Natural killer cell treated with Interleukin-12 subunit alpha and Interleukin-12 subunit beta and Interleukin-15 and Interleukin-18, amount 100 ng/mL, for 72 hours (primary cell): ENCODE measurements at regions not wholly inside any gene's neighbourhood (a gene's known extent, or its start where the extent isn't known, plus 50 kb on each side); places are given as distances from the start of the nearest gene placed in this dataset.

ENCODE experiments used
- ATAC-seq, 2 donors: fragments of 150-1000 bp; cut with Tn5 transposase in 1 of 2; sonication (Bioruptor Pico), chemical (Tn5 transposase) in 1 of 2; 2 replicates each; pipeline ENCODE4 v1.10.0; 2021
- DNase-seq: peaks from one replicate; pipeline ENCODE4 v3.0.0; 2022; ENCODE audit warnings: low spot score
- H3K27ac Mint-ChIP-seq, 2 donors: 1 replicate in 1 of 2; 2 replicates in 1 of 2; pipeline ENCODE4 v1.8.0; 2022; ENCODE audit warnings: mixed read lengths in 2 of 2, mild to moderate bottlenecking in 1 of 2, moderate library complexity in 1 of 2
- H3K27me3 Mint-ChIP-seq, 2 donors: 1 replicate in 1 of 2; 2 replicates in 1 of 2; pipeline ENCODE4 v1.8.0; 2022; ENCODE audit warnings: mixed read lengths in 2 of 2
- H3K36me3 Mint-ChIP-seq: one replicate; pipeline ENCODE4 v1.8.0; 2022; ENCODE audit warnings: mixed read lengths
- H3K4me1 Mint-ChIP-seq, 2 donors: 1 replicate in 1 of 2; 2 replicates in 1 of 2; pipeline ENCODE4 v1.8.0; 2022; ENCODE audit warnings: low read depth in 2 of 2, mixed read lengths in 2 of 2, mild to moderate bottlenecking in 1 of 2
- H3K4me3 Mint-ChIP-seq: one replicate; pipeline ENCODE4 v1.8.0; 2022; ENCODE audit warnings: mixed read lengths
- H3K9me3 Mint-ChIP-seq: 2 replicates; pipeline ENCODE4 v1.8.0; 2022; ENCODE audit warnings: mixed read lengths

DNA sequence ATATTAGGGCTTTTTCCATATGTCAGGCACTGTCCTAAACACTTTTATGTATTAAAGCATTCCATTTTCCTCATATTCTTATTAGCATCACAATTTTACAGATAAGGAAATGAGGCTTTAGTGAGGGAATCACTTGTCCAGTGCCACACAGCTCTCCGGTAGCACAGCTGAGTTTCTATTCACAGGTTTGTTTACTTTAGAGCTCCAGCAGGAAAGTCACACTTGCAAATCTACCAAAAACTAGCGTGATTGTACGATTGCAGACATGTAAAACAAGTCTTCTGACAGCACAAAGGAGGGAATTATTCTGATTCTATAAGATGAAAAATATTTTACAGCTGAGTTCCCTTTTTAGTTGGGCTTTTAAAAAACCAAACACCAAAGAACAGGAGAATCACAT is 472.1 kb downstream of the TMA16 start:
- Mint-ChIP-seq H3K4me1 (no peaks in the 10 kb centered on the region), H3K27me3 (no peaks in the 10 kb centered on the region), H3K36me3 (no peaks in the 10 kb centered on the region), H3K9me3 (peaks cover 3% of the 10 kb centered on the region), H3K4me3 (no peak overlapping the region), H3K27ac (no peak overlapping the region)
- DNase-seq, result no peak
- ATAC-seq, result no peak

DNA sequence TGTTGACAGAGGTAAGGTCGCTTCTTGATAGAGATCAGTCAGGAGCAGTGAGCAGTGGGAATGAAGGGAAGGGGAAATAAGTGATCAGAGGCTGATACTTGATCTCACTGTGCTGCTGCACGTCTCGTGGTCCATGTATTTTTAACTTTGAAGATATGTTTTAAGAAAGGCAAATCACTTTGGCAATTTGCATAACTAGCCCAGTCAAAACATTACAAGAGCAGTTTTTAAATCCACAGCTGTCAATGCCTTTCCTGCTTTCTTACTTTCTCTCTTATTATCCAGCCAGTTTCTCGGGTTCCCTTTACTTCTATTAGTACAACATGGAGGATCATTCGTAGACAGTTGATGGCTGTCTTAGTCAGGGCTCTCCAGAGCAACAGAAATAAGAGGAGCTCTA is 472.8 kb downstream of the TMA16 start:
- DNase-seq (no peak), ATAC-seq (no peak)
- Mint-ChIP-seq H3K27me3 (no peaks in the 10 kb centered on the region), H3K36me3 (no peaks in the 10 kb centered on the region), H3K9me3 (peaks cover 3% of the 10 kb centered on the region), H3K4me1 (no peaks in the 10 kb centered on the region), H3K4me3 (no peak overlapping the region), H3K27ac (no peak overlapping the region)

DNA sequence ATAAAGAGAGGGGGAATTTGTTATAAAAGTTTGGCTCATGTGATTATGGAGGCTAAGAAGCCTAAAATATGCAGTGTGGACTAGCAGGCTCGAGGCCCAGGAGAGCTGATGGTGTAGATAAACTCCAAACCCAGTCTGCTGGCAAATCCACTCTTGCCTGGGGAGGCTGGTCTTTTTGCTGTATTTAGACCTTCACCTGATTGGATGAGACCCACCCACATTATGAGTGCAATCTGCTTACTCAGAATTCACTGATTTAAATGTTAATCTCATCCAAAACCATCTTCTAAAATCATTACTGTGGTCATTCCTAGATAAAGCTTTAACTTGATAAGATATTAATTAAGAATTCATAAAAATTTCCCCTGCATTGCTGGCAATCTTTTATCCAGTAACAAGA is 473.2 kb downstream of the TMA16 start:
- Mint-ChIP-seq H3K27ac (no peak overlapping the region), H3K9me3 (peaks cover 3% of the 10 kb centered on the region), H3K27me3 (no peaks in the 10 kb centered on the region), H3K4me1 (no peaks in the 10 kb centered on the region), H3K4me3 (no peak overlapping the region), H3K36me3 (no peaks in the 10 kb centered on the region)
- DNase-seq (no peak), ATAC-seq (no peak)

DNA sequence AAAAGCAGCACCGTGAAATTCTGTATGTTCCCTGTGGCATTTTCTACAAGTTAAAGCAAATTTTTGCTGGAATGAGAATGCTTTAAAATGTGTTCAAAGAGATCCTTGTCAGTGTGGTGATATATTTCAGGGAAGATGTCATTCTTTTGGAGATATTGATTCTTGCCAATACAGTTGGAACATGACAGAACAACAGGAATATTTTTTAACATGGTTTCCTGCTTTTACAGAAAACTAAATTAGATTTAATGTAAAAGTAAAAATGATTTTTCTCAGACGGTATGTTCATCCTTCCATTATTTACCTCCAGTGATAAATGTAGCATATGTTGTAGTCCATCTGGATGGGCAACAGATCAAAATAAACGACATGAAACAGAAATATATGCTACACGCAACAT is 474.8 kb downstream of the TMA16 start:
- ATAC-seq (no peak), DNase-seq (no peak)
- Mint-ChIP-seq H3K4me3 (no peak overlapping the region), H3K27me3 (no peaks in the 10 kb centered on the region), H3K4me1 (no peaks in the 10 kb centered on the region), H3K36me3 (no peaks in the 10 kb centered on the region), H3K27ac (no peak overlapping the region), H3K9me3 (peaks cover 3% of the 10 kb centered on the region)

DNA sequence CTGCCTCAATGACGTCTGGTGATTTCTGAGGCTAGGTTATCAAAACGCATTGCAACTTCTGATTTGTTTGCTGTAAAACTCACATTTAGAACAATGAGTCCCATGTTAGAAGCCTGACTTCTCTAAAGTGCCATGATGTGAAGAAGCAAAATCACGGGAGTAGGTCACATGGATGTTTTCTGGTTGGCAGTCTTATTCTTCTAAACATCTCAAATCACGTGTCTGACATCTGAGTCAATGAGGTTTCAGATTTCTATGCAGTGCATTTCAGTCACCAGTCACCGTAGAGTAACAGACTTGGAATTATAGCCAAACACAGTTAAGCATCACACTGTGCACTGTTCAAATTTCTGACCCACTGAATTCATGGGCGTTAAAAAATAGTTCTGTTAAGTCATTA is 482.1 kb downstream of the TMA16 start:
- ATAC-seq (no peak), DNase-seq (no peak)
- Mint-ChIP-seq H3K9me3 (peaks cover 3% of the 10 kb centered on the region), H3K27ac (no peak overlapping the region), H3K36me3 (no peaks in the 10 kb centered on the region), H3K27me3 (no peaks in the 10 kb centered on the region), H3K4me3 (no peak overlapping the region), H3K4me1 (no peaks in the 10 kb centered on the region)

DNA sequence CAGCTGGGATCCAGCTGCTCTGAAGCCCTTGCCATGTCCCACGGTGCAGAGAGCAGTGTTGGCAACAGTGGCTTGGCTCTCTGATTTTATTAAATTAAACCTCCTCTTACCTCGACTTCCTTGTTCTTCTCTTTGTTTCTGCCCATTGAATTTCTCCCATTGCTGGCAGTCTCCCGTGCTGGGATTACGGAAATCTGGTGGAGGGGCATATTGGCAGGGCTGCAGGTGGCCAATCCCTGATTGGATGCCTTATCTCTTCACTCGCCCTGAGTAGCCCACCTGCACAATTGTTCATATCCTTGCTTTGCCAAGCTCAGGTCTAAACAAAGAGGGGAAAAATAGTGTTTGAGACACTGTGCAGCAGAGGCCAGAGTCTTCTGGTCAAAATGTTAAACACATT is 493.9 kb downstream of the TMA16 start:
- H3K9me3 Mint-ChIP-seq, result no peaks in the 10 kb centered on the region

DNA sequence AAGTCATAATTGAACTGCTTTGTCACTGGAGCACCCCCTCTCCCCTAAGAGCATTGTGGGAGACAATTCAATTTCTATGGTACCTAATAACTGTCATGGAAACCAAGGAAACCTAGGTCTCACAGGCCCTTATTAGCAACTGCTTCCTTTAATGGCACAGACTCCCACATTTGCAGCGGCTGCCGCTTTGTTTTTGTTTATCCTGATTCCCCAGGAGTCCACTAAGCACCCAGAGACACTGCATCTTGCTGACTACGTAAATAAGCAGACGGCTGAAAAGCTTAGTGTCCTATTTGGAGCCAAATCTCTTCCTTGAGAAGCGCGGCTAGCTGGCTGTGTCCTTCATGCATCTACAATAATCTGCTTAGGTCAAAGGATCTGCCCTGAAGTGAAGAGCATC is 494.4 kb downstream of the TMA16 start:
- no peak overlapping the region for H3K27ac Mint-ChIP-seq
- DNase-seq, result no peak
- ATAC-seq, result no peak
- no peaks in the 10 kb centered on the region for H3K9me3 Mint-ChIP-seq
- no peaks in the 10 kb centered on the region for H3K27me3 Mint-ChIP-seq
- H3K4me3 Mint-ChIP-seq, result no peak overlapping the region
- H3K4me1 Mint-ChIP-seq, result no peaks in the 10 kb centered on the region
- no peaks in the 10 kb centered on the region for H3K36me3 Mint-ChIP-seq

More for the DNA sequence above, 493.9 kb downstream of the TMA16 start:
- no peak overlapping the region for H3K27ac Mint-ChIP-seq
- ATAC-seq (no peak), DNase-seq (no peak)
- H3K36me3 Mint-ChIP-seq, result no peaks in the 10 kb centered on the region
- H3K4me3 Mint-ChIP-seq, result no peak overlapping the region
- H3K4me1 Mint-ChIP-seq, result no peaks in the 10 kb centered on the region
- H3K27me3 Mint-ChIP-seq, result no peaks in the 10 kb centered on the region

DNA sequence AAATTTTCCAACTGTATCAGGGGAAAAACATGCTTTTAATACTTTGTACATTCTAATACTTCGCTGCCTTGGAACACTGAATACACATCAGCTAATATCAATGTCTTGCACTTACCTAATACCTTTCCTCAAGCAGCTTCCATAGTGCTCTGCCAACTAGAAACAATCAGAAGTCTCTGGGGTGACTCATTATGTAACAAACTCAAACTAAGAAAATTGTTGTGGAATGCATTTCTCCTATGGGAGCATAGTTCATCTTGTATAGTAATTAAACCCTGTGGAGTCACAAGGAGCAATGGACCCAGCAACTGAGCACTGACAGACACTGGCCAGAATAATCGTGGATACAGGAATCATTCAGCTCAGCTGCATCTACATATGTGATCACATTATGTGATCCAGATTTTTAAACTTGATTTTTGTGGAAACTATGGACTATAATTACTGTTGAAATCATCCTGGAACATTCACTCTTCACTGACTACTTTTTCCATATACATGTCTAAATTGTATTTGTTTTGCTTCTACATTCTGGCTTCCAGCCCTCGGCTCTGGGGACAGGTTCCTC is 496.9 kb downstream of the TMA16 start:
- H3K27ac Mint-ChIP-seq, result no peak overlapping the region
- ATAC-seq (no peak), DNase-seq (no peak)
- H3K27me3 Mint-ChIP-seq, result no peaks in the 10 kb centered on the region
- no peaks in the 10 kb centered on the region for H3K36me3 Mint-ChIP-seq
- no peak overlapping the region for H3K4me3 Mint-ChIP-seq
- no peaks in the 10 kb centered on the region for H3K4me1 Mint-ChIP-seq
- H3K9me3 Mint-ChIP-seq, result no peaks in the 10 kb centered on the region

DNA sequence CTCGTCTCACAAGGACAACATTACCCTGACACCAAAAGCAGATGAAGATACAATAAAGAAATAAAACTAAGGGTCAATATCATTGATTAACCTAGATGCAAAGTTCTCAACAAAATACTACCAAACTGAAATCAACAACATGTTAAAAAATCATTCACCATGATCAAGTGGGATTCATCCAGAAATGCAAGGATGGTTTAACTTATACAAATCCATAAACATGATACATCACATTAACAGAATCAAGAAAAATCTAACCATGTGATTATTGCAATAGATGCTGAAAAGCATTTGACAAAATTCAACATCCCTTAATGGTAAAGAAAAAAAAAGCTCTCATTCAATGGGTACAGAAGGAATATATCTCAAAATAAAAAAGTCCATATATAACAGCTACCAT is 514.9 kb downstream of the TMA16 start:
- Mint-ChIP-seq H3K27ac (no peak overlapping the region), H3K9me3 (peaks cover 4% of the 10 kb centered on the region), H3K4me3 (no peak overlapping the region), H3K36me3 (peaks cover 9% of the 10 kb centered on the region), H3K4me1 (no peaks in the 10 kb centered on the region), H3K27me3 (no peaks in the 10 kb centered on the region)
- ATAC-seq (no peak), DNase-seq (no peak)

DNA sequence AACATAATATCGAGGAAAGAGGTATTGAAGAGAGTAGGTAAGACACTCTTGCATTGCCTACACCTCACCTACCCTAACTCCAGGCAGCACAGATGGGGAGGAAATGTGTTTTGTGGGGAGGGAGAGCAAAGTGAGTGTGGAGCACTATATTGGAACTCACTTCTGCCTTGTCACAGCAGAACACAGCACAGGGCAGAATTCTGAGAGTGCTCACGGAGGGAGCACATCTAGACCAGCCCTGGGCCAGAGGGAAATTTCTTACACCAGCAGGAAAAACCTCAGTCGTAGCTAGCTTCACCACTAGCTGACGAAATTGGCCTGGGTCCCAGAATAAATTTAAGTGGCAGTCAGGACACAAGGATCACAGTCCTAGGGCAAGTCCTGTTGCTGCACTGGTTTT is 517.3 kb downstream of the TMA16 start:
- H3K9me3 Mint-ChIP-seq, result peaks cover 8% of the 10 kb centered on the region
- no peaks in the 10 kb centered on the region for H3K4me1 Mint-ChIP-seq
- no peak overlapping the region for H3K4me3 Mint-ChIP-seq
- H3K36me3 Mint-ChIP-seq, result no peaks in the 10 kb centered on the region
- ATAC-seq (no peak), DNase-seq (no peak)
- no peaks in the 10 kb centered on the region for H3K27me3 Mint-ChIP-seq
- no peak overlapping the region for H3K27ac Mint-ChIP-seq

DNA sequence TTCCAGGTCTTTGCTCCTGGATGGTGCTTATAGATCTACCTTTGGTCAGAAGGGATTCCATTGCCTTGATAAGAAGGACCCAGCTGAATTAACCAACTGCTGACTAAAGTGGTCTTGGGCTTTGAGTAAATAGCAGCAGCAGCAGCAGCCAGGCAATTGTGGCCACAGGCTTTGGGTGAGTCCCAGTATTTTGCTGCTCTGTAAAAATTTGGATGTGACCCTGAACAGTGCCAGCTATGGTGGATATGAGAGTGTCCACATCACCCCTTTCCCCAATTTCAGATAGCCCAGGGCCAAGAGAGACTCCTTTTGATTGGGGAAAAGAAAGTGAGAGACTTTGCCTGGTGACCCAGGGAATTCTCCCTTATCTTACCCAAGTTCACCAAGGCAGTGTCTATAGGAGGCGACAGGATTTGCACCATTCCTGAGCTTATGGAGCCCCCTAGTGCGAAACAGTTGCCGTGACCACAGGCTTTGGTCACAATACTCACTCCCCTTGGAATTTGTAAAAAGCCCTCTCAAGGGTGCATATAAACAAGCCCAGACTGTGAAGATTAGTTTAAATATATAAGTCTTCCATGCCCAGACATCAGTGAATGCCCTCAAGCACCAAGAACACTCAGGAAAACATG is 518.0 kb downstream of the TMA16 start:
- no peaks in the 10 kb centered on the region for H3K27me3 Mint-ChIP-seq
- DNase-seq (no peak), ATAC-seq (no peak)

DNA sequence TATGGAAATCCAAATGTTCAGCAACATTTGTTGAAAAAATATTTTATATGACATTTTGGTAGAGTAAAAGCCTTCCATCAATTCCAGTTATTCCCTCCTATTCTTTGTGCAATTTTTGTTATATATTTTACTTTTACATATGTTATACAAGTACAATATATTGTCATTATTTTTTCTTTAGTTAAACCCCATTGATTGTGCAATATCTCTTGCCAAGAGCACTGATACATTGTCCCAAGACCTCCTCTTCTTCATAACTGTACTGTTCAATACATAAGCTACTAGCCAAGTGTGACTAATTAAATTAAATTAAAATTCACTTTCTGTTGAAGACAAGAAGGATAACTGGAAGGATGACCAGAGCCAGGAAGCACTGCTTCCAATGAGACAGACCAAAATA is 527.5 kb downstream of the TMA16 start:
- no peaks in the 10 kb centered on the region for H3K4me1 Mint-ChIP-seq
- H3K27me3 Mint-ChIP-seq, result no peaks in the 10 kb centered on the region
- H3K27ac Mint-ChIP-seq, result no peak overlapping the region
- no peak overlapping the region for H3K4me3 Mint-ChIP-seq
- ATAC-seq (no peak), DNase-seq (no peak)
- no peaks in the 10 kb centered on the region for H3K36me3 Mint-ChIP-seq
- H3K9me3 Mint-ChIP-seq, result peaks cover 4% of the 10 kb centered on the region

More for the DNA sequence above, 518.0 kb downstream of the TMA16 start:
- Mint-ChIP-seq H3K4me3 (no peak overlapping the region), H3K4me1 (no peaks in the 10 kb centered on the region), H3K36me3 (no peaks in the 10 kb centered on the region), H3K27ac (no peak overlapping the region), H3K9me3 (peaks cover 8% of the 10 kb centered on the region)

DNA sequence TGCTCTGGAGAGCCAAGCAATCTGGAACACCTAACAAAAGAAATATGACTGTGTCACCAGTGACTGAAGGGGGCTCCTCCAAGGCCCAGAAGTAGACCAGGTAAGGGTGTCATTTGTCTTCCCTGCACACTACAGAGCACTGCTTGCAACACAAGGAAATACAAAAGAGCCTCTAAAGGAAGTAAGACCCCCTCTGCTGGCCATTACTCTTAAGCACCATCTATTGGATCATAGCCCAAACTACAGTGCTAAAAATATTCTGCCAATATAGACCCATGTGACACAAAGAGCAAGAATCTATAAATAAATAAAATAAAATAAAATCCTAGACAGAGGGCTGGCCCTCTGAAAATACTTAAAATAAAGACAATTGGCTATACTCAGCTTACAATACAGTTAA is 528.7 kb downstream of the TMA16 start:
- Mint-ChIP-seq H3K36me3 (no peaks in the 10 kb centered on the region), H3K9me3 (peaks cover 4% of the 10 kb centered on the region), H3K27ac (no peak overlapping the region), H3K4me1 (no peaks in the 10 kb centered on the region), H3K4me3 (no peak overlapping the region), H3K27me3 (no peaks in the 10 kb centered on the region)
- ATAC-seq, result no peak
- DNase-seq, result no peak

DNA sequence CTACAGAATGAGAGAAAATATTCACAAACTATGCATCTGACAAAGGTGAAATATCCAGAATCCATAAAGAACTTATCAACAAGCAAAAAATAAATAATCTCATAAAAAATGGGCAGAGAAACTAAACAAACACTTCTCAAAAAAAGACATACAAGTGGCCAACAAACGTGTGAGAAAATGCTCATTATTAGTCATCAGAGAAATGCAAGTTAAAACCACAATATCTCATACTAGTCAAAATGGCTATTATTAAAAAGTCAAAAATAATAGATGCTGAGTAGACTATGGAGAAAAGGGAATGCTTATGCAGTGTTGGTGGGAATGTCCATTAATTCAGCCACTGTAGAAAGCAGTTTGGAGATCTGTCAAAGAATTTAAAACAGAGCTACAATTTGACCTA is 533.3 kb downstream of the TMA16 start:
- H3K36me3 Mint-ChIP-seq, result no peaks in the 10 kb centered on the region
- ATAC-seq (no peak), DNase-seq (no peak)
- no peak overlapping the region for H3K27ac Mint-ChIP-seq
- H3K27me3 Mint-ChIP-seq, result no peaks in the 10 kb centered on the region
- H3K4me3 Mint-ChIP-seq, result no peak overlapping the region
- H3K9me3 Mint-ChIP-seq, result peaks cover 11% of the 10 kb centered on the region
- H3K4me1 Mint-ChIP-seq, result no peaks in the 10 kb centered on the region

DNA sequence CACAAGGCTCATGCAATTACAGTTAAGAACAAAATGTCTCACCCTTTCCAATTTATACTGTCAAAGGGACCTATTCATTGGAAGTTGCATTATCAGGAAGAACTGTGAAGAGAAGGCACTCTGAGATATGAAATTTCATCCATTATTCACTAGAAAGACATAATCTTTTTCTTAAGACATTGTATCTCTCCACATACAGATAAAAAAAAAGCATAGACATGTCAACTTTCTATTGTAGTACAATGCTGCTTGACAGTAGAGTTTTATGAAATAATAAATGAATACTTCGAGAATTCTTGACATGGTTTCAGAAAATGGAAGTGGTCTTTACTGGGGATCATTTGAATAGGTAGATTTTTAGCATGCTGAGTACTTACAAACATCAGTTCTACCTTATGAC is 545.0 kb downstream of the TMA16 start:
- Mint-ChIP-seq H3K27ac (no peak overlapping the region), H3K9me3 (peaks cover 12% of the 10 kb centered on the region), H3K4me3 (no peak overlapping the region), H3K27me3 (no peaks in the 10 kb centered on the region), H3K36me3 (peaks cover 6% of the 10 kb centered on the region), H3K4me1 (no peaks in the 10 kb centered on the region)
- DNase-seq (no peak), ATAC-seq (no peak)
